ENCODE measurements at regions not wholly inside any gene's neighbourhood (a gene's known extent, or its start where the extent isn't known, plus 50 kb on each side); places are given as distances from the start of the nearest gene placed in this dataset.

DNA sequence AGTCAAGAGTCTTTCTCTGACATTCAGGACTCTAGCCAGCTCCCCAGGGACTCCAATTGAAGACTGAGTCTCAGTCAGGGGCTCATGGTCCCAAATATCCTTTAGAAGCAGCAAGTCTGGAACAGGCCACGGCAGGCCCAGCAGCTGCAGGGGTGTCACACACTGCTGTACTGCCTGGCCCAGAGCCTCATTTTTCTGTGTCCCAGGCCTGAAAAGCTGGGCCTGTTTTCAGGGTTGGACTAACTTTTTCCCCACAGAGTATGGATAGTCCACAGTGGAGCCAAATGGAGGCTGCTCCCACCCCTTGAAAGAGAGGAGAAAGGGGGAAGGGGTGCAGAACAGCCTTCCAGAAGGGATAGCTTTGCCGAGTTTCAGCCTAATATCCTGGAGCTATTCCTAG is 146.8 kb upstream of the NALF2 start:
- no peak for DNase-seq (ENCODE audit: extremely low read depth, low read depth)
- no peak for TF ChIP-seq CTCF (IDR thresholded peaks at IDR 0.05; ENCODE audit: low read depth, low read length, missing control alignments)
- H3K4me3 ChIP-seq (replicated peaks; ENCODE audit: low read depth, low read length) = no peak overlapping the region

DNA sequence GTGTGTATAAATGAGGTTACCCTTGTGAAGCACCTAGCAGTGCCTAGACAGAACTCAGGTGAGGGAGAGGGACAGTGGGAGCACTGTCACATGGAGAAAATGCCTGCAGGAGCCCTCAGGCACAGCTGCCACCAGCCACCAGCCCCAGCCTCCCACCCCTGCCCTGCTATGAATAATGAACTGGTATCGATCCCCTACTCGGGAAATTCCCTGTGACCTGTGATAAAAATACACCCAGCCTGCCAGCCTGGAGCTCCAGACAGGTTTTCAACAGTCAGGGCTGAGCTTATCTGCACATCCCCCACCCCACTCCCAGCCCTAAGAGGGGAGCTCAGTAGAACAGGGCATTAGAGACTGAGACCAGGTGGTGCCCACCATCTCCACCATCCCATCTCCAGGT is 159.6 kb upstream of the PJA1 start:
- no peak for DNase-seq (ENCODE audit: extremely low read depth, low read depth)
- no peak for TF ChIP-seq CTCF (IDR thresholded peaks at IDR 0.05; ENCODE audit: low read depth, low read length, missing control alignments)
- no peak overlapping the region for H3K4me3 ChIP-seq (replicated peaks; ENCODE audit: low read depth, low read length)

DNA sequence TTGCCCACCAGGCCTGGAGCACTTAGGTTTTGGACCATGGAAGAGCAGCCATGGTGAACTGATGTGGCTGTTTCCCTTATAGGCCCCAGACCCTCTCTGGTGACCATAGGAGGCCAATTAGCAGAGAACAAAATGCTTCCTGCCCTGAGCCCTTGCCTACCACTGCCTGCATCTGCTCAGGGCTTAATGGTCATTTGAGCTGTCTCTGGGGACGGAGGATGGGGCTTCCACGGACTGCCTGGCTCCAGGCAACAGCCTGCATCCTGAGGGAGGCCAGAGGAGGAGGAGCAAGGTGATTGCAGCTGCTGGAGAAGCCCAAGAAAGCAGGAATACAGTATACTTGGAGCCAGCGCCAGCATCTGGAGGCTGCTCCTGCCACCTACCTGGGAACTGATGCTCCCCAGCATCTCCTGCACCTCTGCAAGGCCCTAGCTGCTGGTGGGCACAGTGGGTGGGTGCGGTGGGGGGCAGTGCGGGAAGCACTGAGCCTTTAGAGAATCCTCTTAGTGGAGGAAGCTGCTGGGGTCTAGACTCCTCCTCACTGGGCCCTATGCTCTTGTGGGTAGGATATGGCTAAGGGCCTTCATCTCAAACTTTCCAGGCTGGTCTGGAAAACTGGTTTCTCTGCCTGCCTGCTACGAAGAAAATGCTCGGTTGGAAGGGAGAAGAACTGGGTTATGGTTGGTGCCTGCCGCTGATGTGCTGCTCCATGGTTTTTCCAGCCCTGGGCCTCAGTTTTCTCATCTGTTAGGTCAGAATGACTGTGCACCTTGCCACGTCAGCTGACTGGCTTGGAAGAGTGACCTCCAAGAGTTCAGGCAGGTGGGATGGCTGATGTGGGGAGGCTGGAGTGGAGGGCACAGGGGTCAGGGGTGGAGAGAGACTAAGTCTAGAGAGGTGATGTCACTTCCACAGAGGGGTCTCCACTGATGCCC is 158.8 kb upstream of the PJA1 start:
- TF ChIP-seq CTCF (IDR thresholded peaks at IDR 0.05; ENCODE audit: low read depth, low read length, missing control alignments) = no peak
- DNase-seq (ENCODE audit: extremely low read depth, low read depth) = no peak
- no peak overlapping the region for H3K4me3 ChIP-seq (replicated peaks; ENCODE audit: low read depth, low read length)

GRCh38 chrX:69321789-69322188 is 156.5 kb upstream of the PJA1 start:
- no peak for TF ChIP-seq CTCF (IDR thresholded peaks at IDR 0.05; ENCODE audit: low read depth, low read length, missing control alignments)
- DNase-seq (ENCODE audit: extremely low read depth, low read depth) = no peak
- H3K4me3 ChIP-seq (replicated peaks; ENCODE audit: low read depth, low read length) = no peak overlapping the region

GRCh38 chrX:69321006-69321655 is 155.9 kb upstream of the PJA1 start:
- DNase-seq (ENCODE audit: extremely low read depth, low read depth) = no peak
- no peak for TF ChIP-seq CTCF (IDR thresholded peaks at IDR 0.05; ENCODE audit: low read depth, low read length, missing control alignments)
- no peak overlapping the region for H3K4me3 ChIP-seq (replicated peaks; ENCODE audit: low read depth, low read length)

- TF ChIP-seq CTCF (IDR thresholded peaks at IDR 0.05; ENCODE audit: low read depth, low read length, missing control alignments) = no peak
- no peak overlapping the region for H3K4me3 ChIP-seq (replicated peaks; ENCODE audit: low read depth, low read length)
- no peak for DNase-seq (ENCODE audit: extremely low read depth, low read depth)
Measured at GRCh38 chrX:69320116-69320515, 154.9 kb upstream of the PJA1 start.

Data from HFF-Myc (cell line).